GM13976 (cell line): ENCODE measurements at regions not wholly inside any gene's neighbourhood (a gene's known extent, or its start where the extent isn't known, plus 50 kb on each side); places are given as distances from the start of the nearest gene placed in this dataset.

ENCODE experiments used
- DNase-seq: peaks from one replicate; pipeline ENCODE4 v3.0.0; 2012; ENCODE audit warnings: low spot score
- in situ Hi-C: fragments of 300-500 bp; cut with MboI; formaldehyde crosslinking; loops from one replicate; pipeline ENCODE4 v1.12.0; 2022; ENCODE audit warnings: low sequenced_read_pairs, mixed read lengths, inconsistent platforms; ENCODE audit not compliant: unreplicated experiment
- TF ChIP-seq, protein P1 (sequence below): IDR thresholded peaks from 2 replicates; pipeline ENCODE4 v1.5.1; 2012; ENCODE audit warnings: borderline replicate concordance, mild to moderate bottlenecking; ENCODE audit not compliant: insufficient read depth; ENCODE audit errors: extremely low read depth, missing control alignments, control extremely low read depth

DNA sequence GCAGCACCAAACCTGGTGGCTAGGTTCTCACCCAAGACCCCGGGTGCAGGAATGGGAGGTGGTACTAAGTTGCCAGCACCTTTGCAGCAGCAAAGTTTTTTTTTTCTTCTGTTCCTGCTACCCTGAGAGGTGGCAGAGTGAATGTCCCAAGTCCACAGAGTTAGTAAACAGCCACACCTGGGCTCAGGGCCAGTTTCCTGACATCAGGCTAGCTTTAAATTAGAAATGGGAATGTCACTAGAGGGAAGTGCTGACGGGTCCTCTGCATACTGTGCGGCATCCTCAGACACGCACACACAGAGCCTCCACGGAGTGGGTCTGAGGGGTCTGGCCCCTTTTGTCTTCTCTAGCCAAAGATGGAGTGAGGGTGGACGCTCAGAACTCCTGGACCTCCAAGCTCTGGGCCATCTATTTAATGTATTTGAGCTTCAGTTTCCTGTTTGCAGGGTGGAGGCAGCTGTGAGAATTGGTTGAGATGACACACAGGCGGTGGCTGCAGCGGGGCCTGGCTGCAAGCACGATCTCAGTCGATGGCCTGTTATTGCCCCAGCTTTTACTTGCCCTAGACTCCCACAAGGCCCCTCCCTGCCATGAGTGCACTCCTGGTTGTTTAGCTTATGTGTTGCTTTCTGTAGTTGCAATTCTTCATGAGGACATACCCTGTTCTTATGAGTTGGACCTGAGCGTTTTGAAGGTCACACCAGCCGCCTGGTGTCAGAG, 751.4 kb upstream of the HS6ST1 start:
- in situ Hi-C loops, result no loop called here
- TF ChIP-seq, protein P1, sequence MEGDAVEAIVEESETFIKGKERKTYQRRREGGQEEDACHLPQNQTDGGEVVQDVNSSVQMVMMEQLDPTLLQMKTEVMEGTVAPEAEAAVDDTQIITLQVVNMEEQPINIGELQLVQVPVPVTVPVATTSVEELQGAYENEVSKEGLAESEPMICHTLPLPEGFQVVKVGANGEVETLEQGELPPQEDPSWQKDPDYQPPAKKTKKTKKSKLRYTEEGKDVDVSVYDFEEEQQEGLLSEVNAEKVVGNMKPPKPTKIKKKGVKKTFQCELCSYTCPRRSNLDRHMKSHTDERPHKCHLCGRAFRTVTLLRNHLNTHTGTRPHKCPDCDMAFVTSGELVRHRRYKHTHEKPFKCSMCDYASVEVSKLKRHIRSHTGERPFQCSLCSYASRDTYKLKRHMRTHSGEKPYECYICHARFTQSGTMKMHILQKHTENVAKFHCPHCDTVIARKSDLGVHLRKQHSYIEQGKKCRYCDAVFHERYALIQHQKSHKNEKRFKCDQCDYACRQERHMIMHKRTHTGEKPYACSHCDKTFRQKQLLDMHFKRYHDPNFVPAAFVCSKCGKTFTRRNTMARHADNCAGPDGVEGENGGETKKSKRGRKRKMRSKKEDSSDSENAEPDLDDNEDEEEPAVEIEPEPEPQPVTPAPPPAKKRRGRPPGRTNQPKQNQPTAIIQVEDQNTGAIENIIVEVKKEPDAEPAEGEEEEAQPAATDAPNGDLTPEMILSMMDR, result no peak
- no peak for DNase-seq

DNA sequence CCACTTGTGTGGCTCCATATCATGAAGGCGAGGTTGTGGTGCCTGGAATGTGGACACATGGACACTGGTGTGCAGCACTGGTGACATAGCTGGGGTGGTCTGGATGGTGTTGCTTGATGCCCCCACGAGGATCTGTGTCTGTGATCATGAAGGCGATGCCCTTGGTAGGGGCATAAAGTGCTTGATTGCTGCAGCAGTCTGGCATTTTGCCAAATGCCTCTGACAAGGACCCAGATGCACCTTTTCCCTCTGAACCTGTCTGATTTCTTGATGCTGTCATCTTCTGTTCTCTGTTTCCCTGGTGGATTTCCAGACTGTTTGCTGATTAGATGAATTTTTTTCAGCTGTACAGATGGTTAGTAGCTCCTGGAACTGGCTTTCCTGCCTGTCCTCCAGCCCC, 752.0 kb upstream of the HS6ST1 start:
- in situ Hi-C loops, result no loop called here
- TF ChIP-seq, protein P1, result no peak
- DNase-seq, result no peak

DNA sequence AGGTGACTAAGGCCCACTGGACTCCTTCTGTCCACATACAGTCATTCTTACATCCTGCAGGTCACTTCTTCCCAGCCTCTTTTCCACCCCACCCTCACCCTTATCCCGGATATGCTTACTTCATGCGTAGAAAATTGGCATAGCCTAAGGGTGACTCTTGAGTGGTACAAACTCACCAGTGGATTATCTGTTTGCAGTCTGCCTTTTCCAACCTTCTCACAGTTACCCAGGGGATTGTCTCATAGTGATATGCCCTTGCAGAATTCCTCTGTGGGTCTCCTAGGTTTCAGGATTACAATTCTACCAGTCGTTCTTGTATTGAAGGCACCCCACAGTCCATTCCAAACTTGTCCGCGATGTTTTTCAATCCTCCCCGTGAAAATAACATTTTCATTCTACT, 752.9 kb upstream of the HS6ST1 start:
- DNase-seq, result no peak
- TF ChIP-seq, protein P1, result no peak
- in situ Hi-C loops, result no loop called here

DNA sequence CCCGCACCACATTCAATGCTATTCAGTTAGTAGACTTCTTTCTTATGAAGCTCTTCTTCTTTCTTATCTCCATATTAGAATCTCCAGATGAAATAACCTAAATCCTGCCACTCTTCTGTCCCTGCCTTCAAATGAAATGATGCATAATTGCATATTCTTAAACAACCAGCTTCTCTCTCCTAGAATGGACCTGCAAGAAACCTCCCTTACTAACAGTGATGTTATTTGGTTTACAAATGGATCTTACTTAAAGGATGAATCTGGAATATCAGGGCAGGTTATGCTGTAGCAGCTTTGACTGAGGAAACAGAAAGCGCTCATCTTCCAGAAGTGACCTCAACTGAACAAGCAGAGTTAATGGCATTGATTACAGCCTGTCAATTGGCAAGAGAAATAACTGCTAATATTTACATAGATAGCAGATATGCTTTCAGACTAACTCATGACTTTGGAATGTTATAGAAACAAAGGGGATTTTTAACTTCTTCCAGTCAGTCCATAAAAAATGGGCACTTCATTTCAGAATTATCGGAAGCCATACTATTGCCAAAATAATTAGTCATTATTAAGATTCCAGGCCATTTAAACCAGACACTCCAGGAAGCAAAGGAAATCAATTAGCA, 755.7 kb upstream of the HS6ST1 start:
- TF ChIP-seq, protein P1, result no peak
- no peak for DNase-seq
- in situ Hi-C loops, result no loop called here

DNA sequence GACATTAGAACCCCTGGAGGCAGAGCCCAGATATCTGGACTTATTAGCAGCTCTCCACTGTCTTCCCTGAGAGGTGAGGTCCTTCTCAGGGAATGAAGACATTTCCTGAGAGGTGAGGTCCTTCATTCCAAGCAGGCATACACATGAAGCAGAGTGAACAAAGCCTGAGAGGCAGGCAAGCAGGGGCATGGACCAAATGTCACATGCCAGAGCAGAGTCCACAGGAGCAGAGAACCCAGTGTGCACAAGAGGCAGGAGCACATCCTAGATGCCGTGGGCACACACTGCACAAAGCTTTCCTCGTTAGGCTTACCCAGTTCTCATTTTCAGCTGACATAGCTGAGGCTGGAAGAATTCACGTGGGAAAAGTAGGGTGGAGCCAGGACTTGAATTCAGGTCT, 759.9 kb upstream of the HS6ST1 start:
- in situ Hi-C loops, result no loop called here
- TF ChIP-seq, protein P1, result no peak
- no peak for DNase-seq

DNA sequence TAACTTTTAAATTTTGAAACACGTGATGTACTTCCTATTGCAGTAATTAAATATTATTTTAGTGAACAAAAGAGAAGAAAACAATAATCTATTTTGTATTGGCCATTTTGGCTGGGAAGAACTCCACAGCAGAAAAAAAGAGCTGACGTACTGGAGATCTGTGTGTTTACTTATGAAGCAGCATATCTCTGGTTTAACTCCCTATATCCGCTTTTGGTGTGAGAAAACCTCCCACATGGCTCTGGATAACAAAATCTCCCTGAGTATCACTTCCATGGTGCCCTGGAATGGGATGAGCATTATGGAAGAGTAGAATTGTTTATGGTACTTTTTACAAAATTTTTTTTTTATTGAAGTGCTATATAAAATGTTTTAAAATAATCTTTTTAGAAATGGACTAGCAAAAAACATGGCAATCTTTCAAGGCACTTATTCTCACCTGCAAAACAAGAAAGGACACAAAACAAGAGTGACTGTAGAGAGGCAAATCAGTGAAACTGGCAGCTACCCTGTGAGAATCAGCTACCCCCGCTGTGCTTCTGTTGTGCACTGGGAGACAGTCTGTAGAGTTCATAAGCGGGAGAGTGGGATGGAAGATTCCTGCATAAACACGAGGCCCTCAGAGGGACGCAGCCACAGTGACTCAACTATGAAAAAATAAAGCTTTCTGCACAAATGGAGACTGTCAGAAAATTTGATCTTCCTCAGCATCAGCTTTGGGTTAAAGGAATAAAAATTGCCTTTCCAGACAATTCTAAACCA, 762.2 kb upstream of the HS6ST1 start:
- in situ Hi-C loops, result no loop called here
- no peak for DNase-seq
- TF ChIP-seq, protein P1, result no peak
